ENCODE measurements at regions not wholly inside any gene's neighbourhood (a gene's known extent, or its start where the extent isn't known, plus 50 kb on each side); places are given as distances from the start of the nearest gene placed in this dataset.

GRCh38 chr2:59427980-59428379 is 1125.5 kb downstream of the BCL11A start:
- H3K9me3 ChIP-seq = no peaks in the 10 kb centered on the region
- TF ChIP-seq, protein P1, sequence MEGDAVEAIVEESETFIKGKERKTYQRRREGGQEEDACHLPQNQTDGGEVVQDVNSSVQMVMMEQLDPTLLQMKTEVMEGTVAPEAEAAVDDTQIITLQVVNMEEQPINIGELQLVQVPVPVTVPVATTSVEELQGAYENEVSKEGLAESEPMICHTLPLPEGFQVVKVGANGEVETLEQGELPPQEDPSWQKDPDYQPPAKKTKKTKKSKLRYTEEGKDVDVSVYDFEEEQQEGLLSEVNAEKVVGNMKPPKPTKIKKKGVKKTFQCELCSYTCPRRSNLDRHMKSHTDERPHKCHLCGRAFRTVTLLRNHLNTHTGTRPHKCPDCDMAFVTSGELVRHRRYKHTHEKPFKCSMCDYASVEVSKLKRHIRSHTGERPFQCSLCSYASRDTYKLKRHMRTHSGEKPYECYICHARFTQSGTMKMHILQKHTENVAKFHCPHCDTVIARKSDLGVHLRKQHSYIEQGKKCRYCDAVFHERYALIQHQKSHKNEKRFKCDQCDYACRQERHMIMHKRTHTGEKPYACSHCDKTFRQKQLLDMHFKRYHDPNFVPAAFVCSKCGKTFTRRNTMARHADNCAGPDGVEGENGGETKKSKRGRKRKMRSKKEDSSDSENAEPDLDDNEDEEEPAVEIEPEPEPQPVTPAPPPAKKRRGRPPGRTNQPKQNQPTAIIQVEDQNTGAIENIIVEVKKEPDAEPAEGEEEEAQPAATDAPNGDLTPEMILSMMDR (IDR thresholded peaks at IDR 0.05; ENCODE audit: low read depth, low read length) = no peak
- no peak for DNase-seq
- no peaks in the 10 kb centered on the region for H3K27me3 ChIP-seq
- no peaks in the 10 kb centered on the region for H3K36me3 ChIP-seq
- H3K4me3 ChIP-seq (ENCODE audit: low read depth, low read length) = no peak overlapping the region
- no peaks in the 10 kb centered on the region for H3K4me1 ChIP-seq

DNA sequence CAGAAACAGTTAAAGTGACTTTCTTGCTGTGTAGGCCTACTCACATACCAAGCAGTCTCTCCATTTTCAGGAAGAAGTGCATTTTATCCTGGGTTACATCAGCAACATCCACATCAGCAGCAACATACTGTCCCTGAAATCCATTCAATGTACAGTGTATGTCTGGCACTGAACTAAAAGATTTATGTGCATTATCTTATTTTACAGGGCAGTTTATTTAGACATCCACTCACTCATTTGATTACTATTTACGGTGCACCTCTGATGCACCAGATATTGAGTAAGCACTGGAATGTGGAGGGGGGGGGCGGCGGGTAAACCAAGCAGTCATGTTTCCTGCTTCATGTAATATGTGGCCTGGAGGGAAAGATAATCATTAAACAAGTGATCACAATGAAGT is 1128.2 kb downstream of the BCL11A start:
- no peaks in the 10 kb centered on the region for H3K36me3 ChIP-seq
- DNase-seq = no peak

GRCh38 chr2:59413751-59414570 is 1139.5 kb downstream of the BCL11A start:
- no peak for DNase-seq
- Histone ChIP-seq H3K4me3 (ENCODE audit: low read depth, low read length) (no peak overlapping the region), H3K36me3 (no peaks in the 10 kb centered on the region), H3K27me3 (no peaks in the 10 kb centered on the region), H3K9me3 (no peaks in the 10 kb centered on the region), H3K4me1 (no peaks in the 10 kb centered on the region)
- TF ChIP-seq, protein P1 (IDR thresholded peaks at IDR 0.05; ENCODE audit: low read depth, low read length) = no peak

More for the DNA sequence above, 1128.2 kb downstream of the BCL11A start:
- H3K4me1 ChIP-seq = no peaks in the 10 kb centered on the region
- no peaks in the 10 kb centered on the region for H3K9me3 ChIP-seq
- H3K27me3 ChIP-seq = no peaks in the 10 kb centered on the region
- TF ChIP-seq, protein P1 (IDR thresholded peaks at IDR 0.05; ENCODE audit: low read depth, low read length) = no peak
- no peak overlapping the region for H3K4me3 ChIP-seq (ENCODE audit: low read depth, low read length)

- TF ChIP-seq, protein P1 (IDR thresholded peaks at IDR 0.05; ENCODE audit: low read depth, low read length) = no peak
- no peak for DNase-seq
- Histone ChIP-seq H3K4me1 (no peaks in the 10 kb centered on the region), H3K27me3 (no peaks in the 10 kb centered on the region), H3K9me3 (no peaks in the 10 kb centered on the region), H3K36me3 (no peaks in the 10 kb centered on the region), H3K4me3 (ENCODE audit: low read depth, low read length) (no peak overlapping the region)
These were observed 1154.3 kb downstream of the BCL11A start for GRCh38 chr2:59399126-59399525.

GRCh38 chr2:59398081-59398480 is 1155.4 kb downstream of the BCL11A start:
- no peak for DNase-seq
- TF ChIP-seq, protein P1 (IDR thresholded peaks at IDR 0.05; ENCODE audit: low read depth, low read length) = no peak
- H3K27me3 ChIP-seq = no peaks in the 10 kb centered on the region

DNA sequence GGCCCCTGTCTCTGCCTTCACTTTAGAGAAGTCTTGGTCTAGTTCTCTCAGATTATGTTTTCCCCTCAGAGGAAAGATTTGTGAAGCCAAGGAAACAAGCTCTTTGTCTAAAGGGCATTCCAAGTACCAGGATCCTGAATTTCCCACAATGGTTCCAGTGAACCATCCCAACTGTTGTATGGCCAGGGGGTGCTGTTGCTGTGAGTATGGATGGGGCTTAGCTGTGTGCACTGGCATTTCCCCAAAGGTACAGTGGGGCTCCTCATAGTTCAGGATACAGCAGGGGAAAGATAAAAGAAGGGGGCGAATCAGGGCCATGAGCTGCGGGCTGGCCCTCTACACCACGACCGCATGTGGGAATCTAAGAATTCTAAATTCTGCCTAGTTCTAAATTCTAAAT is 1154.0 kb upstream of the FANCL start:
- Histone ChIP-seq H3K9me3 (no peaks in the 10 kb centered on the region), H3K36me3 (no peaks in the 10 kb centered on the region), H3K4me3 (ENCODE audit: low read depth, low read length) (no peak overlapping the region), H3K27me3 (no peaks in the 10 kb centered on the region), H3K4me1 (no peaks in the 10 kb centered on the region)
- no peak for DNase-seq
- TF ChIP-seq, protein P1 (IDR thresholded peaks at IDR 0.05; ENCODE audit: low read depth, low read length) = no peak

More at GRCh38 chr2:59398081-59398480, 1155.4 kb downstream of the BCL11A start:
- Histone ChIP-seq H3K4me1 (no peaks in the 10 kb centered on the region), H3K9me3 (no peaks in the 10 kb centered on the region), H3K36me3 (no peaks in the 10 kb centered on the region), H3K4me3 (ENCODE audit: low read depth, low read length) (no peak overlapping the region)

Measured in BE2C (cell line).